NK-92 treated with Interleukin-12 subunit alpha and Interleukin-12 subunit beta, amount 100 ng/mL, for 24 hours (cell line): ENCODE measurements at regions not wholly inside any gene's neighbourhood (a gene's known extent, or its start where the extent isn't known, plus 50 kb on each side); places are given as distances from the start of the nearest gene placed in this dataset.

Experiments
- DNase-seq: peaks from one replicate; lab custom pipeline; 2025; lab: John Stamatoyannopoulos, UW

DNA sequence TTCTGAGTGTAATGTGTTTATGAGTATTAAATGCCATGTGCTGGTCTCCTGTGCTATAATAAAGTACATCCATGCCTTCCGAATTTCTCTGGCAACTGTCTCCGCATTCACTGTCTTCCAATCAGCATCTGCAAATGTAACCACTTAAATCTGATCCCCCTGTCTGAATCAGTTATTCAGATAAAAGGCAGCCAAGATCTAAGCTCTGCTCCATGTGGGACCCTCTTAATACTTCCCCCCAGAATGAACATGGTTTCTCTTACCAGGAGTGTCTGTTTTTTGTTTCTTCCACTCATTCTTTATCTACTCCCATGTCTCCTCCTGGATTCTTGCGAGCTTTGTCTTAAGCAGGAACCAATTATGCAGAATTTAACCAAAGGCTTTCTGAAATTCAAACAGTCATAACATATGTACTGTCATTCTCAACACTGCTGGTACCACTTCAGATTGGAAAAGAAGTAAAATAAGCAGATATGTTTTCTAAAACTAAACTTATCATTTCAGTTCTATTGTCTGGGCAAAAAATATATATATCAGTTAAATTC, 996.7 kb upstream of the FLRT2 start:
- DNase-seq, result no peak

DNA sequence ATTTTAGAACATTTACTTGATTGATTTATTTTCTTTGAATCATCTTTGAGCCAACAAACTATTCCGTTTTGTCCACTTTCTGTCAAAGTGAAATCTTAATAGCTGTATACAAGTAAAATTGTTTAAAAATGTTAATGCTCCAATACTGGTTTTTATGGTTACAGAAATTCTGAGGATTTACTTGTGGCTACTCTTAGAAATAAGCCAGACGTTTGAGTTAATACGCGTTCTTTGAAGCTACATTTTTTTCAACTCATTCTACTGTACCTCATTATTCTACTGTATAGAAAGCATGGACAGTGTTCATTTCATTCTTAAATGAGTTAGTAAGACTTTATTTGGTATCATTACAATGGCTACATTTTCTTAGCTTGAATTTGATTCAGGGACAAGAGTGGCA, 996.2 kb upstream of the FLRT2 start:
- no peak for DNase-seq

DNA sequence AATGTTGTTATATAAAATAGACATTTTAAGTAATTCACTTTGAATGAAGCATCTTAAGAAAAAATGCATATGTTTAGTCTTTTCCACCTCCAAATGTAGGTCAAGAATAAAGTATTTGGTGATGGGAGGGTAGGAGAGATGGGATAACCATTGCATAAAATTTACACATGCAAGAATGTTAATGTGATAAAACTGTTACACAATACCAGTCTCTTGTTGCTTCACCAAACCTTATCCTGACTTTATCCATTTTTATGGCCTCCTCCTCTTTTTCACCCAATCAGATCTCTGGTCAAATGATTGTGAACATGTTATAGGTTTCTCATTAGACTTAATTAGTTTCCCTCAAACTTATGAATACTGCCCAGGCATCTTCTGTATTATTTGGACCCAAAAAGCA, 994.5 kb upstream of the FLRT2 start:
- DNase-seq, result no peak

DNA sequence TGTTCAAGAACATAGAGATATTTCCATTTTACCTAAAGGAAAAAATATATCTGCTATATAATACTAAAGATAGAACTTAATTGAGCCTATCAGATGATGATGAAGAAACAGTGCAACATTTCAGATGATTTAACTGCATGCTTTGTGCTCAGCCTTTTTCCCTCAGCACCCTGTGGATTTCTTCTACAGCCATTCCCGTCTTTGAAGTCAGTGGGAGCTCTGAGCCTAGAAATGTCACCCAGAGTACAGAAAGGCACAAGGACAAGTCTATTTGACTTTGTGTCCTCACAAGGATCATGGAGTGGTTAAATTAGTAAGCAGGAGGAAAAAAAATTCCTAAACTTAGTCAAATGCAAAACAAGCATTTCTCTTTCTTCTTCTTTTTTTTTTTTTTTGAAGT, 994.0 kb upstream of the FLRT2 start:
- DNase-seq, result no peak

DNA sequence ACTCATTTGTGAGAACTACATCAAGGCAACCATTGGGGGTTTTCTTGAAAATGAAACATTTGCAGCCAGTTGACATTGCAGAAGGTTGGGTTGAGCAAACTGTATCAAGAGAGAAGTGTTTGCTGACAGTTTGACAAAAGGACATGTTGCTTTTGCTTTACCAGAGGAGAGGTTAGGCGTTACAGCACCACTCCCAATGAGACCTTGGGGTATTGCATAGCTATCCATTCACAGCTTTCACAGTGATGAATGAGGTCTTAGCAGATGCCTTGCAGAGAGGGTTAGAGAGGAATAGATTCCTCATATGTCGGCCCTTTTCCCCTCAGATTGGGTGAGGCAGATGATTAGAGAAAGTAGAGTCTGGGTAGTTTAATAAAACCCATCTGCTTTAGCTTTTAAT, 988.9 kb upstream of the FLRT2 start:
- DNase-seq, result no peak

DNA sequence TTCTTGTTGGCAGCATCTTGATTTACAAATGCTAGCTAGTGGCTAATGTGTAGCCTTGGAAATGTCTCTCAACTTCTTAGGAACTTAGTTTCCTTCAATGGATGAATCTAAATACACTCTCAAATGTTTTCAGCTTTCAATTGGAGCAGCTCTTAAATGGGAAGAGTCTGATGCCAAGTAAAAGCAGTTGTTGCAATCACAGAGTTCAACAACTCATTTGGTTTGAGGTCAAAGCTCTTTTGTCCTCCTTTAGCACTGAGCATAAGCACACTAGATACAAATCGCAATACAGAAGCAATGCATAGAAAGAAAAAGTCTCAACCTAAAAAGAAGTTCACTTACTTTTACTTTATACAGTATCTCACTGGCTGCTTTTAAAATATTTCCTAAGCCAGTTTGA, 986.1 kb upstream of the FLRT2 start:
- DNase-seq, result no peak

DNA sequence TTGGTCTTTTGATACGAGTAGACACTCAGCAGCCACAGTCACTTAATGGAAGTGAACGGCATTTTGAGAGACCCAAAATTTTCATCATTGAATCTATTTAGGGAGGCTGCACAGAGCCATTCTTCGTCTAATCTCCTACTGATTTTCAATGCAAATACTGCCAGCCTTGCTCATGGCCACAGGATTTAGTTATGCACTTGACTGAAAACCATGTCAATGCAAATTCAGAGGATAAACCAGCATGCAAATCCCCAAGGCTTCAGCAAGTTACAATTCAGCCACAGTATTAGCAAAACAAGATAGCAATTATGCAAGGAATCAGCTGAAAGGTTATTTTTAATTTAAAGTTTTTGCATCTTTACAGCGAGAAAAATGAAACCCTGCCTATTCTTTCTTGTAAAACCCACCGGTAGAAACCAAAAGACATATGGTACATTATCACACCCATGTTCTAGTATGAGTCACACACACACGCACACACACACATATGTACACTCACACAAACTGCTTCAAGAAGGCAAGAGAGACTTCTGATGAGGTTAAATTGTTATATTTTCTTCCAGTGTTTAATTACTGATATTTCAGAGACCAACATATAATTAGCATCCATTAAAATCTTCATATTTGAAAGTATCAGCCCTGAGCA, 985.3 kb upstream of the FLRT2 start:
- no peak for DNase-seq

DNA sequence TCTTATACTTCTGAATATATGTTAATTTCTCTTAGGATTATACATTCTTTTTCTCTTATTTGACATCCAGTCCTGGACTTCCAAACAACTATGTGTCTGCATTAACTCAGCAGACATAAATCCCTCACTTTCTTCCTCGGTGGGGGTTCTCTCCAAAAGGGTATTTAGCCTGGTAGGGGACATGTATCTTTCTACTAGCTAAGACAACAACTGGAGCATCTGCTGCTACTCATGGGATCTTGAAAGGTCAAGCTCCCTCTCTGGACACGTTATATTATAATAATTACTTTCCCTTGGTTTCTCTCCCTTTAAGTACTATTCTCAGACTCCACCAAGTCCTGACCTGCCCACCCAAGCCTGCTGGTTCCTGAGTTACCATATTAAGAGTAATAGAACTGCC, 983.7 kb upstream of the FLRT2 start:
- DNase-seq, result no peak

DNA sequence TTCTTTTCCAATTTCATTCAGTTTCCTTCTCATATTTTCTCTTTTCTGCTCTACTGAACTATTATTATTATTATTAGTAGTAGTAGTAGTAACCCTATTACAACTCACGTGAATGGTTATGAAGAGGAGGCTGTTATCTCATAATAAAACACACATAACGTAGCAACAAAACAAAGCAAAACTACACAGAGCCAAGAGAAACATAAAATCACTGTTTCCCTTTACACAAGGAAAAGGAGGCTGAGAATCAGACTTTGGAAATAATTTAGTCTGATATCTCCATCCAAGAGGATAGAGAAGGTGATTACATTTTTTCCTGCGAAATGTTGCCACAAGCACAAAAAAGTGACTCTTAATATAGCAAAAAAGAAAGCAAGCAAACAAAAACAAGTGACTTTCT, 975.8 kb upstream of the FLRT2 start:
- DNase-seq, result no peak

DNA sequence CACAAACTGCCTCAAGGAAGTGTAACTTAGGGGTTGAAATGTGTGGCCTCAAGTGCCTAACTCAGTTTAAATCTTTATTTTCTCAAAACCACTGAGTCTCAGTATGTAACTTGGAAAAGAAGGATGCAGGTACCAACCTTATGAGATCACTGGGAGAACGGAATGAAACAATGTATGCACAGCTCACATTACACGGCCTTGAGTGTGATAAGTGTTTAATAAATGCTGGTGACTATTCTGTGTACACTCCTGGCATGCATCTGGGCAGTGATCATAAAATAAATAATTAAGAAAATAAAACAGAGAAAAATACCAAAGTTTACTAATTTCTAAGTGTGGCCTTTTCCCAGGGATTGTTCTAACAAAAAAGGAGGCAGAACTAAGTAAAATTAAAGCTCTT, 974.5 kb upstream of the FLRT2 start:
- DNase-seq, result no peak

DNA sequence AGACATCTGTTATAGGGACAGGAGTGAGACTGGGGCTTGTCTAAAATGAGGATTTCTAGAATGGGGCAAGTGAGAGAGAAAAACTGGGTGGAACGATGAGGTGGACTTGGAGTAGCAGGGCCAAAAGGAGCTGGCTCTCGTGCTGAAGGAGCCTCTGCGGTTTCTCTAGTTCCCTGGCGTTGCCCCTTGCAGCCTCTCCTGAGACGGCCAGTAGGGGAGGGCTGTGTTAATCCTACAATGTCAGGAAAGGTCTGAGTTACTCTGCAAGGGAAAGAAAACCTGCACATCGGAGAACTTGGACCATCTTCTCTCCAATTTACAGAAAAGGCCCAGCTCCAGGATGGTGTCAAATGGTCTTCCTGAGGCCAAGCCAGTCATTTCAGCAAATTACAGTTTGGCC, 963.8 kb upstream of the FLRT2 start:
- DNase-seq, result no peak

DNA sequence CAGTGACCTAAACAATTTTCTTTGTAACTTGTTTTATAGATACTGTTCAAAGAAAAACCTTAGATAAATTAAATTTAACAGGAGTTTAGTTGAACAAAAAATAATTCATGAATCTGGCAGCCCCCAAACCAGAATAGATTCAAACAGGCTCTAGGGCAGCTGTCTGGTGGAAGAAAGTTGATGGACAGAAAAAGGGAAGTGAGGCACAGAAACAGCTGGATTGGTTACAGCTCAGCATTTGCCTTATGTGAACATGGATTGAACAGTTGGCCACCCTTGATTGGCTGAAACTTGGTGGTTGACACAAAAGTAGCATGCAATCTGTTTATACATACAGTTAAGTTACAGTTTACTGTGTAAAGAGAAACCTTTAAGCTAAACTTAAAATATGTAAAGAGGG, 954.3 kb upstream of the FLRT2 start:
- DNase-seq, result no peak

DNA sequence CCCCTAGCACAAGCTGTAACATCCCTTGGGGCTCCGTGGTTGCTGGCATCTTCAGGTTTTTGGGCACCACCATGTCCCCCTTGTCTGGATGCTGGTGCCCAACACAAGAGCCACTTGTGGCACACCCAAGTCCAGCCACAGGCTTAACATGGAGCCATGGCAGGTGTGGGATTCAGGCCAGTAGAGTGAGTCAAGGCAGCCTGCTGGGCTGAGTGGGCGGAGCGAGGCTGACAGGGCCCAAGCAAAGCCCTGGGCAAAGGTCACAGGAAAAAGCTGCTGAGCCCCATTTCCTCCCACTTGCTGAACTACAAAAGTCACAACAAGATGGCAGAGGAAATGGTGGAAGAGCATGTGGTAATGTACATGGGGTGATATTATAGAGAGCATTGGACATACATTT, 950.7 kb upstream of the FLRT2 start:
- no peak for DNase-seq

DNA sequence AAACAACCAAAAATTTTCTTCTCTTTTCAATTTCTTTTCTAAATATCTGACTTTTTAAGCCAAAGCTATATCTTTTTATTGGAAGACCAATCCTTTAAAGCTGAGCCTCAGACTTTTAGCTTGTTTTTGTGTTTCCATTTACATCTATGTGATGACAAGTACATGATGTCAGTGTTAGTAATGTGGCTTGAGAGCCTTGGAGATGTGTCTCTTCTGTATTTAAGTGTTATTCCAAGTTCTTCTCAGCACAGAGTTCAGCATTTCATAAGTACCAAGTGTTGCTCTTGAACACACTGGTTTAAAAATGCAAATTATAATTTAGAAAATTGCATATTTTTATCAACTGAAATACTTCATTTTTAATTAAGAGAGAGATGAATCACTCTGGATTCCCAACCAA, 948.9 kb upstream of the FLRT2 start:
- DNase-seq, result no peak

DNA sequence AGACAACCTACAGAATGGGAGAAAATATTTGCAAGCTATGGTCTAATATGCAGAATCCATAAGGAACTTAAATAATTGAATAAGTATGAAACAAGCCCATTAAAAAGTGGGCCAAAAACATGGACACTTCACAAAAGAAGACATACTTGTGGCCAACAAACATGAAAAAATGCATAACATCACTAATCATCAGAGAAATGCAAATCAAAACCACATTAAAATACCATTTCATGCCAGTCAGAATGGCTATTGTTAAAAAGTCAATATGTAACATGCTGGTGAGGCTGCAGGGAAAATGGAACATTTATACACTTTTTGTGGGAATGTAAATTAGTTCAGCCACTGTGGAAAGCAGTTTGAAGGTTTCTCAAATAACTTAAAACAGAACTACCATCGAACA, 945.4 kb upstream of the FLRT2 start:
- no peak for DNase-seq

DNA sequence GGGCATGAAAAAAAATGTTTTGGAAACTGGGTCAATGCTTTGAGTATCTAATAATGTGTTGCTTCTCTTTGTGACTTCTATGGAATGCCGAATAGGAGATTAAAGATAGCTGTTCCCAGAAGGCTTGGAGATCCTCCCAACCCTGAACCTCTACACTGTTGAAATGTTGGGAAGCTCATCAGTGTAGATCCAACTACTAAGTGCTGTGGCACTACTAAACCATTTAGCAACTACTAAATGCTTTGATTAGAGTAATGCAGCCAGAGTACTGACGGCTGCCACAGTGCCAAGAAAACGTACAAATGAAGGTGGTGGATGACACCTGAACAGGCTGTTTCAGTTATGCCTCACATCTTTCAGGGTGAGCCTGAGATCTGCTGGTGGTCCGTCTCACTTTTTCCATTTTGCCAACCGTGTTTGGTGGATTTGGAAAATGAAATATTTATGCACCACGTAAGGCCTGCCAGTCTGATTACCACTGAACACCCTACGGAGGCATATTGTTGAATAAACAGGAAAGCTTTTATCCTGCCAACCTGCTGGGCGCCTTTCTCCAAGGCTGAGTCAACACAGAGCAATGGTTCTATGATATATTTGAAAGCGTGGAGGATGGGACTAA, 938.0 kb upstream of the FLRT2 start:
- no peak for DNase-seq

DNA sequence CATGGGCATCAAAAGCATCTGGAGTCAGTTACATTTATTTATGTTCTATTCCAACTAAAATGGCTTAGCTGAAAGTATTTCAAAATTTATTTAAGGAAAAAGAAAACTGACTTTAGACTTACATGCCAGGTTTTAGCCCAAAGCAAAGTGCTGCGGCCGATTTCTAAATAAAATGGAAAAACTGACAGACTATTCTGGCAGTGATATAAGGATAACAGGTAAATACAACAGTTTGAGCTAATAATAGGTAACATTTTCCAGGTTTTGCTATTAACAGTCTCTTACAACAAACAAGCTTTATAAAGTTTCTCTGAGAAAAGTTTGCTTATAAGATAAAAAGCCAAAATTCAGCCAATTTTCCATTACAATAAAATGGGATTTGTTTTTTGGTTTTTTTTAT, 937.2 kb upstream of the FLRT2 start:
- DNase-seq, result no peak

DNA sequence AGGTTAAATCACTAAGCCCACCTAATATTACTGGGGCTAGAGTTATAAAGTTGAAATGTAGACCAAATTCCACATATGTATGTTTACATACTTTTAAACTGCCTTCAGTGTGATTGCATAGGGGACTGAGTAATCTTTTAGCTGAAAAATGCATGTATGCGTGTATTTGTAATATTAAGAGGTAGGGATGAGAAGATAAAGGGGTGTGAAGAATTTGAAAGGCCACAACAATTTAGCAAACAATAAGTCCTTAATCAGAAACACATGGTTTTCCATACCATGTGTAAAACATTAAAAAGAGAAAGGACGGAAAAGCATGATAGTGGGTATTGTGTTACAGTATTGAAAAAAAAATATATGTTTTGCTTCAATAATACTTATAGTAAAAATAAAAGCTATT, 919.9 kb upstream of the FLRT2 start:
- no peak for DNase-seq

DNA sequence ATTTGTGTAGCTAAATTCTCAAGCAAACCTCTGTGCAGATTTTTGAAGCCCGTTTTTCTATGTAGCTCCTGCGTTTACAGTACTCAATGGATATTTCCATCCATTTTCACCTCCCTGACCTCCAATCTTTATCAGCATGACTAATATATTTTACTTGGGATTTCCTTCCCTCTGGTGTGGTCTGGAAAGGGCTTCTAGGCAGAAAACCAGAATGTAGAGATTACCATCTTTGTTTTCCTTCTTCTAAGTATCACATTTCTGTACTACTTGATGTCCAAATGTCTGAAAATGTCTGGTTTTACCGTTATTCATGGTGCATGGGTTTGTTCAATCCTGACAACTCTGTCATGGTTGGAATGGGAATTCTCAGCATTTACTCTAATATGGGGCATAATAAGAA, 907.6 kb upstream of the FLRT2 start:
- no peak for DNase-seq

DNA sequence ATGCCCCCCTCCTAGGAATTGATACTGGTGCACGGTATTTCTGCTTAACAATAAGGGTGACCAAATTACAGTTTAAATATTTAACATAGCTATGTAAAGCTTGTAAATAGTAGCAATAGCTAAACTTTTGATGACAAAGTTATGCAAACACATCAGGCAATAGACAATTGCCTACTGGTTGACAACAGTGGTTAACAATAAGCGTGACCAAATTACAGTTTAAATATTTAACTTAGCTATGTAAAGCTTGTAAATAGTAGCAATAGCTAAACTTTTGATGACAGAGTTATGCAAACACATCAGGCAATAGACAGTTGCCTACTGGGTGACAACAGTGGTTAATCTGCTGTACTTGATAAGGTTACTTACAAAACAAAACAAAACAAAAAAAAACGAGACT, 886.5 kb upstream of the FLRT2 start:
- no peak for DNase-seq

DNA sequence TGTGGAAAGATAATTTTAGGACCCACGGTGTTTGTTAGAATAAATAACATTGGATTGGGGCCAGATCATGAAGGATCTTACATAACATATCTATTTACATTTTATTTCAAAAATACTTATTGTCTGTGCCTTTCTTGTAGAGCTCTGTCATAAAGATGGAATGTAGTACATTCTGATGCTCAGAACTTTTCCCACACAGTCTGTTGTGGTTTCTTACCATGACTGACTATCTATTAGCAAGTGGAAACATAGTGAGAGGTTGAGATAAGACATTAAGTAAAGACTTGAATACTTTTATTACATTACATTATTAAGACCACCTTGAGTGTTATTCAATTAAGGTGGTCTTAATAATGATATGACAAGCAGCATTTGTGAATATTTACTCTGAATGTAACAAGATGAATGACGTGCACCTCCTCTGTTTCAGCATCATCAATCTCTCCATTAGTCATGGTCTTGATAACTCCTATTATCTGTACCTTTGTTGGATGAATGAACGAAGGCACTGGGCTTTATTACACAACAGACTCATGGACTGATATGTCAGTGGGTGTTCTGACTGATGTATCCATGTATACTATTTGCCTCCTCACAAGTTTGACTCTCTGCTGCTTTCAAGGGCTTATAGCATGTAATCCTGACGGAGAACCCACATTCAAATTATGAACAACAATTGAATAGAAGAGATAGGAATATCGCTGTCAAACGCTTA, 883.0 kb upstream of the FLRT2 start:
- no peak for DNase-seq

DNA sequence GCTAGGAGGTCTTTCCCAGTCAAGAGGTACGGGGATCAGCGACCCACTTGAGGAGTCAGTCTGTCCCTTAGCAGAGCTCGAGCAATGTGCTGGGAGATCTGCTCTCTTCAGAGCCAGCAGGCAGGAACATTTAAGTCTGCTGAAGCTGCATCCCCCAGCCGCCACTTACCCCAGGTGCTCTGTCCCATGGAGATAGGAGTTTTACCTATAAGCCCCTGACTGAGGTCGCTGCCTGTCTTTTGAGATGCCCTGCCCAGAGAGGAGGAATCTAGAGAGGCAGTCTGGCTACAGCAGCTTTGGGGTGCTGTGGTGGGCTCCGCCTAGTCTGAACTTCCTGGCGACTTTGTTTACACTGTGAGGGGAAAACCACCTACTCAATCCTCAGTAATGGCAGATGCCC, 874.9 kb upstream of the FLRT2 start:
- DNase-seq, result no peak

DNA sequence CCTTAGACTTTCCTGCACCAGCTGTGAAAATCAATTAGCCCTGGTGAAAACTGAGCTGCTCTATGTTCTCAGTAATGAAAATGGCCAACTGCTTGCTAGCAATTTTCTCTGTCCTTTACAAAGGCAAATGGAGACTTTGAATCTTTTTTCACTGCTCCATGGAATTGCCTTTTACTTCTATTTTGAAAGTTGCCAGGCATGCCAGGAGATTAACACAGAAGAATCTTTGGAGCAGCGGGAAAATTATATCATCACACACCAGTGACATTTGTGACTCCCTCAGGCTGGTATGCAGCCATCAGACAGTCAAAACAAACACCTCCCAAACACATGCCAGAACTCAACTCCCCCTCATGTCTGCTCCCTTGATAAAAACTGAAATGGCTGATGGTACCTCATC, 872.0 kb upstream of the FLRT2 start:
- no peak for DNase-seq

DNA sequence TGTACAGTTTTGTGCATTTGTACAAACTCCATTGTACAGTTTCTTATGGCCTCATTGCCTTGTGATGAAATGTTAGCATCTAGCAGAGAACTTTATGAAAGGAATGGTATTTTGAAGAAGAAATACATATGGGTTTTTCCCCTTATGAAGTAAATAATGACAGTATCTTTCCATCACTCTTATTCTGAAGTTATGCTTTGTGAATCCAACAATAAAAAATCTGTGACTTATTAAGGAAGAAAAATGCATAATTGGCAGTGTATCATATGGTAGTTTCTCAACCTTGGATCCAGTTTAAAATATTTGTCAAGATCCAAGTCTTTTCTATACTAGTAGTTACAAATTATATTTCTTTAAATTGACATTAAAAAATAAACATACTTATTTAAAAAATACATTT, 859.1 kb upstream of the FLRT2 start:
- no peak for DNase-seq
